A549 (cell line): ENCODE measurements at regions not wholly inside any gene's neighbourhood (a gene's known extent, or its start where the extent isn't known, plus 50 kb on each side); places are given as distances from the start of the nearest gene placed in this dataset.

Experiments used
- BHLHE40 ChIP-seq: IDR thresholded peaks from 2 replicates; pipeline ENCODE4 v1.6.1; 2012; ENCODE audit warnings: low read depth, low read length, inconsistent platforms
- CTCF ChIP-seq: fragments of >200 bp; sonication (Bioruptor Twin); formaldehyde crosslinking; IDR thresholded peaks from 3 replicates; pipeline ENCODE4 v1.5.1; 2016
- MAZ ChIP-seq: fragments of 150-350 bp; IDR thresholded peaks from 2 replicates; pipeline ENCODE4 v1.6.1; 2014; ENCODE audit warnings: antibody characterized with exemption, low read depth, low read length, borderline replicate concordance

- TF ChIP-seq CTCF (no peak), MAZ (no peak), BHLHE40 (no peak)
Observed at GRCh38 chr13:31905961-31906360, 125.6 kb upstream of the FRY start.
